HCT116 (cell line): ENCODE measurements at regions not wholly inside any gene's neighbourhood (a gene's known extent, or its start where the extent isn't known, plus 50 kb on each side); places are given as distances from the start of the nearest gene placed in this dataset.

Source experiments
- ATAC-seq: fragments of 200-7000 bp; cut with Tn5 transposase; 2 replicates; pipeline ENCODE4 v1.9.1; 2020; ENCODE audit warnings: mild to moderate bottlenecking, moderate library complexity
- BruUV-seq: library from RNA; stranded (reverse); fragments of 400-500 nt; replicated peaks from 2 replicates; lab custom pipeline; 2021; lab: Mats Ljungman, UMichigan
- CTCF ChIA-PET: fragments of 300-600 bp; sonication (Branson Sonifier 250); formaldehyde crosslinking; loops from one replicate; lab custom pipeline; 2021; ENCODE audit warnings: antibody characterized with exemption; lab: Charles Lee
- POLR2A ChIA-PET: fragments of 300-600, 350-600 bp; sonication (Branson Sonifier 250); formaldehyde crosslinking; loops from one replicate; lab custom pipeline; 2021; ENCODE audit warnings: antibody characterized with exemption; lab: Charles Lee
- RAD21 ChIA-PET, 2 experiments: fragments of 300-600 bp; sonication (Branson Sonifier 250); formaldehyde crosslinking; loops; one replicate each; lab custom pipeline; 2023; ENCODE audit warnings: low total read pairs in 2 of 2; ENCODE audit not compliant: uncharacterized antibody in 2 of 2, unreplicated experiment in 2 of 2, low non-redundant PET in 1 of 2; lab: Charles Lee
- DNase-seq: peaks from one replicate; pipeline ENCODE4 v3.0.0-alpha.2; 2010; ENCODE audit warnings: low read depth, low spot score
- H2AFZ ChIP-seq: fragments of 200-600 bp; shearing (Covaris generic), sonication (generic); 2 replicates; pipeline ENCODE4 v1.6.1; 2017; ENCODE audit warnings: low read depth, mixed run types, mixed read lengths, antibody characterized with exemption, low read length; ENCODE audit not compliant: poor library complexity, severe bottlenecking
- H3K27ac ChIP-seq: 2 replicates; pipeline ENCODE4 v1.5.1; 2012; ENCODE audit warnings: low read depth, low read length
- H3K27me3 ChIP-seq: fragments of 200-600 bp; sonication (generic); 2 replicates; pipeline ENCODE4 v1.6.1; 2016; ENCODE audit warnings: mixed run types, low read length, mixed read lengths; ENCODE audit not compliant: insufficient read depth
- H3K36me3 ChIP-seq, 2 experiments: fragments of 200-500 bp in 1 of 2; fragments of 200-600 bp in 1 of 2; sonication (Bioruptor generic) in 1 of 2; sonication (generic) in 1 of 2; 2 replicates each; pipeline versions ENCODE4 v1.5.1 to v1.6.1; 2014 to 2016; ENCODE audit warnings: low read length in 2 of 2, inconsistent platforms in 1 of 2, mixed read lengths in 1 of 2, mixed run types in 1 of 2; ENCODE audit not compliant: insufficient read depth in 2 of 2, control insufficient read depth in 1 of 2
- H3K4me1 ChIP-seq, 2 experiments: fragments of 200-600 bp in 1 of 2; sonication (generic) in 1 of 2; 2 replicates each; pipeline versions ENCODE4 v1.5.1 to v1.6.1; 2012 to 2017; ENCODE audit warnings: low read length in 2 of 2, inconsistent platforms in 1 of 2, mild to moderate bottlenecking in 1 of 2, mixed read lengths in 1 of 2, mixed run types in 1 of 2, moderate library complexity in 1 of 2; ENCODE audit not compliant: insufficient read depth in 2 of 2, control insufficient read depth in 1 of 2
- H3K4me2 ChIP-seq: fragments of 200-600 bp; sonication (generic); 2 replicates; pipeline ENCODE4 v1.6.1; 2017; ENCODE audit warnings: mixed run types, low read length, mixed read lengths
- H3K4me3 ChIP-seq, 2 experiments: fragments of 200-600 bp in 1 of 2; sonication (generic) in 1 of 2; replicated peaks in 1 of 2; 2 replicates each; pipeline ENCODE4 v1.5.1; 2011 to 2016; ENCODE audit warnings: low read length in 2 of 2, control low read depth in 1 of 2, low read depth in 1 of 2, mild to moderate bottlenecking in 1 of 2, mixed read lengths in 1 of 2, mixed run types in 1 of 2
- H3K79me2 ChIP-seq: fragments of 200-600 bp; sonication (generic); 2 replicates; pipeline ENCODE4 v1.6.1; 2017; ENCODE audit warnings: mild to moderate bottlenecking, mixed run types, low read length, moderate library complexity, mixed read lengths; ENCODE audit not compliant: insufficient read depth
- H3K9ac ChIP-seq: fragments of 200-600 bp; sonication (generic); 2 replicates; pipeline ENCODE4 v1.6.1; 2016; ENCODE audit warnings: low read length, mixed read lengths
- H3K9me2 ChIP-seq: fragments of 200-600 bp; sonication (generic), shearing (Covaris generic); 2 replicates; pipeline ENCODE4 v1.6.1; 2017; ENCODE audit warnings: mixed run types, mild to moderate bottlenecking, moderate library complexity; ENCODE audit not compliant: insufficient read depth
- H3K9me3 ChIP-seq, 2 experiments: fragments of 200-500 bp in 1 of 2; fragments of 200-600 bp in 1 of 2; sonication (Bioruptor generic) in 1 of 2; sonication (generic) in 1 of 2; 2 replicates each; pipeline ENCODE4 v1.6.1; 2014 to 2017; ENCODE audit warnings: low read length in 2 of 2, mixed read lengths in 2 of 2, inconsistent platforms in 1 of 2, low read depth in 1 of 2, mild to moderate bottlenecking in 1 of 2, mixed run types in 1 of 2, moderate library complexity in 1 of 2; ENCODE audit not compliant: control insufficient read depth in 1 of 2, insufficient read depth in 1 of 2
- H4K20me1 ChIP-seq: fragments of 200-600 bp; sonication (generic), shearing (Covaris generic); 2 replicates; pipeline ENCODE4 v1.6.1; 2017; ENCODE audit warnings: mixed run types, mild to moderate bottlenecking, moderate library complexity; ENCODE audit not compliant: insufficient read depth
- CEBPB ChIP-seq: IDR thresholded peaks from 2 replicates; pipeline ENCODE4 v1.6.1; 2012; ENCODE audit warnings: low read depth
- EGR1 ChIP-seq: IDR thresholded peaks from 2 replicates; pipeline ENCODE4 v1.6.1; 2012; ENCODE audit warnings: low read depth
- ELF1 ChIP-seq: IDR thresholded peaks from 2 replicates; pipeline ENCODE4 v1.6.1; 2012; ENCODE audit warnings: low read depth, borderline replicate concordance
- FOSL1 ChIP-seq: IDR thresholded peaks from 2 replicates; pipeline ENCODE4 v1.6.1; 2012; ENCODE audit warnings: low read depth
- JUND ChIP-seq: IDR thresholded peaks from 2 replicates; pipeline ENCODE4 v1.6.1; 2012
- MAX ChIP-seq: IDR thresholded peaks from 2 replicates; pipeline ENCODE4 v1.6.1; 2012
- RAD21 ChIP-seq: IDR thresholded peaks from 2 replicates; pipeline ENCODE4 v1.6.1; 2012; ENCODE audit warnings: low read depth, mild to moderate bottlenecking
- SIN3A ChIP-seq: IDR thresholded peaks from 2 replicates; pipeline ENCODE4 v1.6.1; 2012; ENCODE audit warnings: low read depth
- SP1 ChIP-seq: IDR thresholded peaks from 2 replicates; pipeline ENCODE4 v1.6.1; 2012; ENCODE audit warnings: low read depth
- YY1 ChIP-seq: IDR thresholded peaks from 2 replicates; pipeline ENCODE4 v1.6.1; 2011; ENCODE audit warnings: low read length, low read depth, moderate library complexity, mild to moderate bottlenecking; ENCODE audit not compliant: insufficient replicate concordance; ENCODE audit errors: extremely low read depth
- ZFX ChIP-seq: fragments of 450-650 bp; IDR thresholded peaks from 2 replicates; pipeline ENCODE4 v1.6.1; 2017
- ZNF274 ChIP-seq: fragments of 200-500 bp; sonication (Bioruptor generic); IDR thresholded peaks from 2 replicates; pipeline ENCODE4 v1.6.1; 2014; ENCODE audit warnings: mild to moderate bottlenecking, low read depth, low read length, inconsistent platforms
- intact Hi-C: fragments of 100-400 bp; cut with micrococcal nuclease; formaldehyde crosslinking; loops from 2 replicates; pipeline ENCODE4 v1.10.0; 2022
- TF ChIP-seq, protein P1 (sequence below): IDR thresholded peaks from 2 replicates; pipeline ENCODE4 v1.6.1; 2012
- TF ChIP-seq, protein P2 (sequence below): IDR thresholded peaks from 2 replicates; pipeline ENCODE4 v1.6.1; 2011; ENCODE audit warnings: mild to moderate bottlenecking, low read length, moderate library complexity; ENCODE audit not compliant: insufficient replicate concordance; ENCODE audit errors: extremely low read depth

GRCh38 chr4:19736968-19737756 is 514.5 kb upstream of the SLIT2 start:
- Histone ChIP-seq H3K4me3 (no peak overlapping the region), H3K27me3 (no peaks in the 10 kb centered on the region), H4K20me1 (no peaks in the 10 kb centered on the region), H3K27ac (no peak overlapping the region), H3K79me2 (no peaks in the 10 kb centered on the region), H3K4me2 (no peak overlapping the region), H3K4me1 (peaks cover 15 to 32% of the 10 kb centered on the region in 2 experiments), H3K36me3 (no peaks in the 10 kb centered on the region), H2AFZ (no peak overlapping the region), H3K9me2 (no peaks in the 10 kb centered on the region), H3K9ac (no peak overlapping the region), H3K9me3 (no peaks in the 10 kb centered on the region)
- CTCF ChIA-PET: no interaction called here
- DNase-seq (no peak), ATAC-seq (no peak)
- no TSS peak for BruUV-seq
- RAD21 ChIA-PET: no interaction called here
- intact Hi-C loops: no loop called here
- no peak for TF ChIP-seq ZFX
- no peak for TF ChIP-seq FOSL1
- TF ChIP-seq SIN3A: no peak
- TF ChIP-seq, protein P1, sequence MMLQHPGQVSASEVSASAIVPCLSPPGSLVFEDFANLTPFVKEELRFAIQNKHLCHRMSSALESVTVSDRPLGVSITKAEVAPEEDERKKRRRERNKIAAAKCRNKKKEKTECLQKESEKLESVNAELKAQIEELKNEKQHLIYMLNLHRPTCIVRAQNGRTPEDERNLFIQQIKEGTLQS: no peak
- TF ChIP-seq JUND: no peak
- no peak for TF ChIP-seq CEBPB
- TF ChIP-seq YY1: no peak
- TF ChIP-seq RAD21: no peak
- no peak for TF ChIP-seq ELF1
- no peak for TF ChIP-seq ZNF274
- TF ChIP-seq SP1: no peak
- no peak for TF ChIP-seq EGR1
- TF ChIP-seq MAX: no peak
- TF ChIP-seq, protein P2, sequence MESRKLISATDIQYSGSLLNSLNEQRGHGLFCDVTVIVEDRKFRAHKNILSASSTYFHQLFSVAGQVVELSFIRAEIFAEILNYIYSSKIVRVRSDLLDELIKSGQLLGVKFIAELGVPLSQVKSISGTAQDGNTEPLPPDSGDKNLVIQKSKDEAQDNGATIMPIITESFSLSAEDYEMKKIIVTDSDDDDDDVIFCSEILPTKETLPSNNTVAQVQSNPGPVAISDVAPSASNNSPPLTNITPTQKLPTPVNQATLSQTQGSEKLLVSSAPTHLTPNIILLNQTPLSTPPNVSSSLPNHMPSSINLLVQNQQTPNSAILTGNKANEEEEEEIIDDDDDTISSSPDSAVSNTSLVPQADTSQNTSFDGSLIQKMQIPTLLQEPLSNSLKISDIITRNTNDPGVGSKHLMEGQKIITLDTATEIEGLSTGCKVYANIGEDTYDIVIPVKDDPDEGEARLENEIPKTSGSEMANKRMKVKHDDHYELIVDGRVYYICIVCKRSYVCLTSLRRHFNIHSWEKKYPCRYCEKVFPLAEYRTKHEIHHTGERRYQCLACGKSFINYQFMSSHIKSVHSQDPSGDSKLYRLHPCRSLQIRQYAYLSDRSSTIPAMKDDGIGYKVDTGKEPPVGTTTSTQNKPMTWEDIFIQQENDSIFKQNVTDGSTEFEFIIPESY: no peak
- POLR2A ChIA-PET: no interaction called here
